SK-N-MC (cell line): ENCODE measurements at regions not wholly inside any gene's neighbourhood (a gene's known extent, or its start where the extent isn't known, plus 50 kb on each side); places are given as distances from the start of the nearest gene placed in this dataset.
"Not testable (repeated sequence)": the region's sequence is repeated elsewhere in the genome, so short reads cannot be mapped to it uniquely, and the experiment has no call there.

Experiments used
- DNase-seq: peaks from one replicate; pipeline ENCODE4 v3.0.0-alpha.2; 2011; ENCODE audit warnings: low read depth, low spot score
- H3K27ac ChIP-seq: fragments of 200-600 bp; sonication (generic); 2 replicates; pipeline ENCODE4 v1.5.1; 2016; ENCODE audit warnings: mixed run types
- H3K36me3 ChIP-seq: fragments of 200-600 bp; sonication (generic); 2 replicates; pipeline ENCODE4 v1.6.1; 2017; ENCODE audit warnings: antibody characterized with exemption, low read length, mixed read lengths; ENCODE audit not compliant: insufficient read depth
- H3K4me3 ChIP-seq: fragments of 200-600 bp; sonication (generic); 2 replicates; pipeline ENCODE4 v1.5.1; 2016
- H3K9ac ChIP-seq: fragments of 200-600 bp; sonication (generic); 2 replicates; pipeline ENCODE4 v1.8.0; 2017; ENCODE audit warnings: mixed run types, mixed read lengths; ENCODE audit not compliant: insufficient read length
- H3K9me3 ChIP-seq: fragments of 200-600 bp; sonication (generic); 2 replicates; pipeline ENCODE4 v1.6.1; 2017; ENCODE audit warnings: low read depth, mild to moderate bottlenecking, antibody characterized with exemption, low read length, moderate library complexity, mixed read lengths
- EZH2 ChIP-seq: fragments of 200-600 bp; sonication (generic); IDR thresholded peaks from one replicate; pipeline ENCODE4 v1.6.1; 2017; ENCODE audit warnings: antibody characterized with exemption
- FOXP2 ChIP-seq: optimal IDR thresholded peaks from 2 replicates; pipeline ENCODE3; 2011; ENCODE audit warnings: mild to moderate bottlenecking, moderate library complexity; ENCODE audit not compliant: insufficient read depth; ENCODE audit errors: extremely low read length, control extremely low read depth
- POLR2AphosphoS5 ChIP-seq: IDR thresholded peaks from 2 replicates; pipeline ENCODE4 v1.6.1; 2012; ENCODE audit warnings: mild to moderate bottlenecking, low read depth, low read length, borderline replicate concordance

GRCh38 chr11:91305402-91305801 lies 919.2 kb upstream of the FAT3 start:
- Histone ChIP-seq H3K4me3 (no peak overlapping the region), H3K9me3 (no peaks in the 10 kb centered on the region), H3K27ac (no peak overlapping the region), H3K36me3 (no peaks in the 10 kb centered on the region), H3K9ac (no peak overlapping the region)
- no peak for TF ChIP-seq POLR2AphosphoS5
- no peak for DNase-seq

GRCh38 chr11:91303749-91304148 lies 920.9 kb upstream of the FAT3 start:
- no peak for TF ChIP-seq POLR2AphosphoS5
- TF ChIP-seq FOXP2: no peak
- TF ChIP-seq EZH2: no peak
- no peaks in the 10 kb centered on the region for H3K36me3 ChIP-seq
- H3K27ac ChIP-seq: no peak overlapping the region
- H3K4me3 ChIP-seq: no peak overlapping the region
- H3K9ac ChIP-seq: no peak overlapping the region
- no peak for DNase-seq
- H3K9me3 ChIP-seq: no peaks in the 10 kb centered on the region

GRCh38 chr11:91299980-91300379 lies 924.6 kb upstream of the FAT3 start:
- no peaks in the 10 kb centered on the region for H3K36me3 ChIP-seq
- H3K9ac ChIP-seq: no peak overlapping the region
- TF ChIP-seq EZH2 (no peak), POLR2AphosphoS5 (no peak), FOXP2 (no peak)
- no peak overlapping the region for H3K27ac ChIP-seq
- DNase-seq: no peak
- no peak overlapping the region for H3K4me3 ChIP-seq
- H3K9me3 ChIP-seq: no peaks in the 10 kb centered on the region

GRCh38 chr11:91296629-91297028 lies 928.0 kb upstream of the FAT3 start:
- H3K27ac ChIP-seq: no peak overlapping the region
- no peak for TF ChIP-seq POLR2AphosphoS5
- no peak for TF ChIP-seq EZH2
- no peak for TF ChIP-seq FOXP2
- H3K4me3 ChIP-seq: no peak overlapping the region
- no peak overlapping the region for H3K9ac ChIP-seq
- DNase-seq: no peak
- no peaks in the 10 kb centered on the region for H3K9me3 ChIP-seq
- H3K36me3 ChIP-seq: no peaks in the 10 kb centered on the region

- Histone ChIP-seq H3K9ac (no peak overlapping the region), H3K9me3 (no peaks in the 10 kb centered on the region), H3K36me3 (no peaks in the 10 kb centered on the region), H3K4me3 (no peak overlapping the region), H3K27ac (no peak overlapping the region)
- TF ChIP-seq FOXP2: no peak
- DNase-seq: no peak
Measured at GRCh38 chr11:91295591-91295990, 929.0 kb upstream of the FAT3 start.

GRCh38 chr11:91293119-91293518 lies 931.5 kb upstream of the FAT3 start:
- Histone ChIP-seq H3K4me3 (no peak overlapping the region), H3K9ac (no peak overlapping the region), H3K36me3 (no peaks in the 10 kb centered on the region), H3K27ac (no peak overlapping the region), H3K9me3 (no peaks in the 10 kb centered on the region)
- DNase-seq: no peak
- TF ChIP-seq FOXP2: no peak
- no peak for TF ChIP-seq POLR2AphosphoS5
- TF ChIP-seq EZH2: no peak

GRCh38 chr11:91272089-91272488 lies 952.5 kb upstream of the FAT3 start:
- Histone ChIP-seq H3K9me3 (no peaks in the 10 kb centered on the region), H3K9ac (no peak overlapping the region), H3K36me3 (no peaks in the 10 kb centered on the region), H3K27ac (no peak overlapping the region), H3K4me3 (no peak overlapping the region)
- no peak for DNase-seq
- no peak for TF ChIP-seq POLR2AphosphoS5
- TF ChIP-seq FOXP2: no peak
- TF ChIP-seq EZH2: no peak

- not testable (repeated sequence) for H3K4me3 ChIP-seq, H3K36me3 ChIP-seq, H3K9me3 ChIP-seq, H3K9ac ChIP-seq, DNase-seq, H3K27ac ChIP-seq
Measured at GRCh38 chr11:91268512-91269295, 955.9 kb upstream of the FAT3 start.

- Histone ChIP-seq H3K9me3 (no peaks in the 10 kb centered on the region), H3K9ac (no peak overlapping the region), H3K4me3 (no peak overlapping the region), H3K36me3 (no peaks in the 10 kb centered on the region), H3K27ac (no peak overlapping the region)
- TF ChIP-seq EZH2: no peak
- no peak for TF ChIP-seq FOXP2
- no peak for TF ChIP-seq POLR2AphosphoS5
- no peak for DNase-seq
Measured at GRCh38 chr11:91265946-91266345, 958.7 kb upstream of the FAT3 start.

- no peak for DNase-seq
- H3K27ac ChIP-seq: no peak overlapping the region
- H3K9me3 ChIP-seq: no peaks in the 10 kb centered on the region
- no peaks in the 10 kb centered on the region for H3K36me3 ChIP-seq
- H3K4me3 ChIP-seq: no peak overlapping the region
- no peak for TF ChIP-seq EZH2
- no peak for TF ChIP-seq FOXP2
- TF ChIP-seq POLR2AphosphoS5: no peak
- no peak overlapping the region for H3K9ac ChIP-seq
Measured at GRCh38 chr11:91264481-91264880, 960.1 kb upstream of the FAT3 start.
